ENCODE measurements at regions not wholly inside any gene's neighbourhood (a gene's known extent, or its start where the extent isn't known, plus 50 kb on each side); places are given as distances from the start of the nearest gene placed in this dataset.

- intact Hi-C loops (cut with micrococcal nuclease; ENCODE audit: unreplicated experiment): no loop called here
- H3K27ac ChIP-seq (ENCODE audit: low read depth, low read length, poor library complexity, severe bottlenecking): no peak overlapping the region
- no peak for DNase-seq (ENCODE audit: low spot score)
- BruUV-seq (replicated peaks): no TSS peak
- H3K27me3 ChIP-seq (replicated peaks; ENCODE audit: insufficient read depth, low read depth, low read length, poor library complexity): no peaks in the 10 kb centered on the region
- no peak for TF ChIP-seq EZH2 (IDR thresholded peaks at IDR 0.05; ENCODE audit: borderline replicate concordance, low read depth, low read length, poor library complexity, severe bottlenecking)
- TF ChIP-seq, protein P1, sequence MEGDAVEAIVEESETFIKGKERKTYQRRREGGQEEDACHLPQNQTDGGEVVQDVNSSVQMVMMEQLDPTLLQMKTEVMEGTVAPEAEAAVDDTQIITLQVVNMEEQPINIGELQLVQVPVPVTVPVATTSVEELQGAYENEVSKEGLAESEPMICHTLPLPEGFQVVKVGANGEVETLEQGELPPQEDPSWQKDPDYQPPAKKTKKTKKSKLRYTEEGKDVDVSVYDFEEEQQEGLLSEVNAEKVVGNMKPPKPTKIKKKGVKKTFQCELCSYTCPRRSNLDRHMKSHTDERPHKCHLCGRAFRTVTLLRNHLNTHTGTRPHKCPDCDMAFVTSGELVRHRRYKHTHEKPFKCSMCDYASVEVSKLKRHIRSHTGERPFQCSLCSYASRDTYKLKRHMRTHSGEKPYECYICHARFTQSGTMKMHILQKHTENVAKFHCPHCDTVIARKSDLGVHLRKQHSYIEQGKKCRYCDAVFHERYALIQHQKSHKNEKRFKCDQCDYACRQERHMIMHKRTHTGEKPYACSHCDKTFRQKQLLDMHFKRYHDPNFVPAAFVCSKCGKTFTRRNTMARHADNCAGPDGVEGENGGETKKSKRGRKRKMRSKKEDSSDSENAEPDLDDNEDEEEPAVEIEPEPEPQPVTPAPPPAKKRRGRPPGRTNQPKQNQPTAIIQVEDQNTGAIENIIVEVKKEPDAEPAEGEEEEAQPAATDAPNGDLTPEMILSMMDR (conservative IDR thresholded peaks at IDR 0.05; ENCODE audit: low read depth, low read length): no peak
- no peaks in the 10 kb centered on the region for H3K4me1 ChIP-seq (ENCODE audit: insufficient read depth, low read length, poor library complexity, severe bottlenecking)
- H3K36me3 ChIP-seq (ENCODE audit: insufficient read depth, low read length, poor library complexity, severe bottlenecking): no peaks in the 10 kb centered on the region
- no peak overlapping the region for H3K4me3 ChIP-seq (ENCODE audit: low read depth, low read length, poor library complexity, severe bottlenecking)
- H3K9me3 ChIP-seq (ENCODE audit: low read depth, low read length, poor library complexity, severe bottlenecking): no peaks in the 10 kb centered on the region
- ChIA-PET CTCF (no interaction called here), POLR2A (ENCODE audit: low non-redundant PET) (no interaction called here)
Observed at GRCh38 chr4:60840020-60840419, 360.1 kb upstream of the ADGRL3 start.

DNA sequence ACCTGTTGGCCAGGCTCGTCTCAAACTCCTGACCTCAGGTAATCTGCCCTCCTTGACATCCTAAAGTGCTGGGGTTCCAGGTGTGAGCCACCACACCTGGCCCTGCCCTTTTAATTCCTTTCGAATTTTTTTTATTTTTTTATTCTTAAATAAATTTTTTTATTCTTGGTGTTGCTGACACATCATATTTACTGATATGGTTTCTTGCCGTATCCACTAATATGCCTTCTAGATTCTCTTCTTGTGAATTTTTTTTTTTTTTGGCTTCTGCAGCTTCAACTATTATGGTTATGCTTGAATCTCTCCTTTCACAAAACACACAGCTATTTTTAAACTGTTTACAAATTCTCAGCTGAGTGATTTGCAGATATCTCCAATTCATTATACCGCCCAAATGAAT, 353.4 kb upstream of the ADGRL3 start:
- no peak for DNase-seq (ENCODE audit: low spot score)
- H3K4me1 ChIP-seq (ENCODE audit: insufficient read depth, low read length, poor library complexity, severe bottlenecking): no peaks in the 10 kb centered on the region
- H3K9me3 ChIP-seq (ENCODE audit: low read depth, low read length, poor library complexity, severe bottlenecking): no peaks in the 10 kb centered on the region
- no TSS peak for BruUV-seq (replicated peaks)
- ChIA-PET CTCF (no interaction called here), POLR2A (ENCODE audit: low non-redundant PET) (interaction anchor here (0.7 kb wide), 1 partner anchor 14 kb away, joined by 3 read pairs; no protein-coding TSS in a partner anchor)
- intact Hi-C loops (cut with micrococcal nuclease; ENCODE audit: unreplicated experiment): no loop called here
- H3K27me3 ChIP-seq (replicated peaks; ENCODE audit: insufficient read depth, low read depth, low read length, poor library complexity): no peaks in the 10 kb centered on the region
- no peaks in the 10 kb centered on the region for H3K36me3 ChIP-seq (ENCODE audit: insufficient read depth, low read length, poor library complexity, severe bottlenecking)
- no peak overlapping the region for H3K27ac ChIP-seq (ENCODE audit: low read depth, low read length, poor library complexity, severe bottlenecking)
- no peak overlapping the region for H3K4me3 ChIP-seq (ENCODE audit: low read depth, low read length, poor library complexity, severe bottlenecking)
- TF ChIP-seq EZH2 (IDR thresholded peaks at IDR 0.05; ENCODE audit: borderline replicate concordance, low read depth, low read length, poor library complexity, severe bottlenecking): no peak
- TF ChIP-seq, protein P1 (conservative IDR thresholded peaks at IDR 0.05; ENCODE audit: low read depth, low read length): no peak

DNA sequence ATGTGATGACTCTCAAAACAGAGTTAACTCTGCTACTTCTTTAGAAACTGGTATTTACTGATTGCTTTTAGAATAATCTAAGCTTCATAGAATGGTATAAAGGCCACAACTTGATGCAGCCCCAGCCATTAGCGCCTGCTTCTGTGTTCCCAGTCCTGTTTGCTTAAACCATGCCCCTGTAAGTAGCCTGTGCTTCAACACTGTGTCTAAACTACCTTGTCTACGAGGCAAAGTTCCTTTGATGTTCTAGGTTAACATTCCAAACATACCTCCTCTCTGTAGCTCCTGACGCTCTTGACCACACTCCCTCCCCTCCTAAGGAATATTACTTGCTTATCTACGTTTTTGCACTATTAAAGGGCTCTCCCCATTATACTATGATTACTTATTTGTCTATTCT, 352.5 kb upstream of the ADGRL3 start:
- no peaks in the 10 kb centered on the region for H3K9me3 ChIP-seq (ENCODE audit: low read depth, low read length, poor library complexity, severe bottlenecking)

More for the DNA sequence above, 352.5 kb upstream of the ADGRL3 start:
- POLR2A ChIA-PET (ENCODE audit: low non-redundant PET): interaction anchor here (0.7 kb wide), 1 partner anchor 13 kb away, joined by 3 read pairs; no protein-coding TSS in a partner anchor
- Histone ChIP-seq H3K27ac (ENCODE audit: low read depth, low read length, poor library complexity, severe bottlenecking) (no peak overlapping the region), H3K36me3 (ENCODE audit: insufficient read depth, low read length, poor library complexity, severe bottlenecking) (no peaks in the 10 kb centered on the region), H3K27me3 (replicated peaks; ENCODE audit: insufficient read depth, low read depth, low read length, poor library complexity) (no peaks in the 10 kb centered on the region), H3K4me3 (ENCODE audit: low read depth, low read length, poor library complexity, severe bottlenecking) (no peak overlapping the region), H3K4me1 (ENCODE audit: insufficient read depth, low read length, poor library complexity, severe bottlenecking) (no peaks in the 10 kb centered on the region)
- BruUV-seq (replicated peaks): no TSS peak
- CTCF ChIA-PET: no interaction called here
- intact Hi-C loops (cut with micrococcal nuclease; ENCODE audit: unreplicated experiment): no loop called here
- DNase-seq (ENCODE audit: low spot score): no peak
- TF ChIP-seq, protein P1 (conservative IDR thresholded peaks at IDR 0.05; ENCODE audit: low read depth, low read length): no peak
- no peak for TF ChIP-seq EZH2 (IDR thresholded peaks at IDR 0.05; ENCODE audit: borderline replicate concordance, low read depth, low read length, poor library complexity, severe bottlenecking)
